Stimulated activated CD4-positive, alpha-beta T cell treated with anti-CD3 and anti-CD28 coated beads, TNF-alpha, amount 100 ng/mL, for 4 hours (primary cell): ENCODE measurements at regions not wholly inside any gene's neighbourhood (a gene's known extent, or its start where the extent isn't known, plus 50 kb on each side); places are given as distances from the start of the nearest gene placed in this dataset.
"Not testable (repeated sequence)": the region's sequence is repeated elsewhere in the genome, so short reads cannot be mapped to it uniquely, and the experiment has no call there.

Experiments
- DNase-seq, 3 experiments: peaks; one replicate each; pipeline ENCODE4 v3.0.0-alpha.2; 2020; ENCODE audit warnings: low read depth in 3 of 3

- no peak for DNase-seq
Measured at GRCh38 chr21:35528116-35529042, 479.3 kb upstream of the RUNX1 start.

- no peak for DNase-seq
Measured at GRCh38 chr21:35527358-35527757, 478.3 kb upstream of the RUNX1 start.

- DNase-seq, result no peak
Measured at GRCh38 chr21:35525443-35525842, 476.3 kb upstream of the RUNX1 start.

GRCh38 chr21:35521852-35522505, 472.9 kb upstream of the RUNX1 start:
- DNase-seq, result no peak

GRCh38 chr21:35521293-35521692, 472.2 kb upstream of the RUNX1 start:
- no peak for DNase-seq

- no peak for DNase-seq
Measured at GRCh38 chr21:35520856-35521255, 471.8 kb upstream of the RUNX1 start.

- DNase-seq, result no peak
Measured at GRCh38 chr21:35520302-35520701, 471.2 kb upstream of the RUNX1 start.

GRCh38 chr21:35517865-35518264, 468.8 kb upstream of the RUNX1 start:
- DNase-seq, result no peak

- DNase-seq, result not testable (repeated sequence)
Measured at GRCh38 chr21:35516292-35516691, 467.2 kb upstream of the RUNX1 start.

- no peak for DNase-seq
Measured at GRCh38 chr21:35512346-35512745, 463.2 kb upstream of the RUNX1 start.

- DNase-seq, result no peak
Measured at GRCh38 chr21:35511696-35512162, 462.6 kb upstream of the RUNX1 start.

GRCh38 chr21:35510957-35511695, 462.0 kb upstream of the RUNX1 start:
- no peak for DNase-seq

- DNase-seq, result no peak
Measured at GRCh38 chr21:35510294-35510693, 461.2 kb upstream of the RUNX1 start.

- no peak for DNase-seq
Measured at GRCh38 chr21:35509001-35509704, 460.1 kb upstream of the RUNX1 start.

- DNase-seq, result no peak
Measured at GRCh38 chr21:35508139-35508888, 459.2 kb upstream of the RUNX1 start.

- DNase-seq, result no peak
Measured at GRCh38 chr21:35507181-35507759, 458.2 kb upstream of the RUNX1 start.

GRCh38 chr21:35506771-35507170, 457.7 kb upstream of the RUNX1 start:
- DNase-seq, result no peak

GRCh38 chr21:35506352-35506751, 457.2 kb upstream of the RUNX1 start:
- DNase-seq, result no peak

- DNase-seq, result no peak
Measured at GRCh38 chr21:35504951-35505466, 455.9 kb upstream of the RUNX1 start.

GRCh38 chr21:35504277-35504676, 455.2 kb upstream of the RUNX1 start:
- DNase-seq, result no peak
